GM23248 (cell line): ENCODE measurements at regions not wholly inside any gene's neighbourhood (a gene's known extent, or its start where the extent isn't known, plus 50 kb on each side); places are given as distances from the start of the nearest gene placed in this dataset.

Experiments used
- DNase-seq: peaks from one replicate; pipeline ENCODE4 v3.0.0-alpha.2; 2015
- H2AFZ ChIP-seq: fragments of 200-600 bp; sonication (generic); 2 replicates; pipeline ENCODE4 v1.6.1; 2016; ENCODE audit warnings: antibody characterized with exemption
- H3F3A ChIP-seq: fragments of 200-600 bp; sonication (generic); 2 replicates; pipeline ENCODE4 v1.6.1; 2016; ENCODE audit warnings: mild to moderate bottlenecking, antibody characterized with exemption, mixed run types; ENCODE audit not compliant: insufficient read depth
- H3K27ac ChIP-seq: fragments of 200-600 bp; sonication (generic); 2 replicates; pipeline ENCODE4 v1.5.1; 2016; ENCODE audit warnings: mild to moderate bottlenecking
- H3K27me3 ChIP-seq: fragments of 200-600 bp; sonication (generic); replicated peaks from 2 replicates; pipeline ENCODE4 v1.6.1; 2016; ENCODE audit warnings: mild to moderate bottlenecking; ENCODE audit not compliant: insufficient read depth
- H3K36me3 ChIP-seq: fragments of 200-600 bp; sonication (generic); 2 replicates; pipeline ENCODE4 v1.6.1; 2016; ENCODE audit warnings: low read depth, mild to moderate bottlenecking
- H3K4me1 ChIP-seq: fragments of 200-600 bp; sonication (generic); 2 replicates; pipeline ENCODE4 v1.6.1; 2016; ENCODE audit warnings: mild to moderate bottlenecking; ENCODE audit not compliant: insufficient read depth
- H3K4me2 ChIP-seq: fragments of 200-600 bp; sonication (generic); one replicate; pipeline ENCODE4 v1.6.1; 2016; ENCODE audit warnings: mild to moderate bottlenecking; ENCODE audit not compliant: unreplicated experiment
- H3K4me3 ChIP-seq: fragments of 200-600 bp; sonication (generic); 2 replicates; pipeline ENCODE4 v1.5.1; 2016; ENCODE audit warnings: mild to moderate bottlenecking
- H3K79me2 ChIP-seq: fragments of 200-600 bp; sonication (generic); 2 replicates; pipeline ENCODE4 v1.6.1; 2016; ENCODE audit warnings: mild to moderate bottlenecking; ENCODE audit not compliant: insufficient read depth
- H3K9ac ChIP-seq: fragments of 200-600 bp; sonication (generic); 2 replicates; pipeline ENCODE4 v1.6.1; 2016; ENCODE audit warnings: mild to moderate bottlenecking
- H3K9me2 ChIP-seq: fragments of 200-600 bp; sonication (generic); 2 replicates; pipeline ENCODE4 v1.6.1; 2016; ENCODE audit warnings: mixed run types, mild to moderate bottlenecking, moderate library complexity; ENCODE audit not compliant: insufficient read depth
- H3K9me3 ChIP-seq: fragments of 200-600 bp; sonication (generic); one replicate; pipeline ENCODE4 v1.6.1; 2017; ENCODE audit warnings: low read depth
- H4K20me1 ChIP-seq: fragments of 200-600 bp; sonication (generic); 2 replicates; pipeline ENCODE4 v1.6.0; 2016; ENCODE audit not compliant: insufficient read depth
- EZH2 ChIP-seq: fragments of 200-600 bp; sonication (generic); IDR thresholded peaks from 2 replicates; pipeline ENCODE4 v1.6.1; 2018; ENCODE audit warnings: antibody characterized with exemption, mild to moderate bottlenecking; ENCODE audit not compliant: insufficient read depth, poor library complexity, severe bottlenecking
- EZH2phosphoT487 ChIP-seq: fragments of 200-600 bp; sonication (generic); IDR thresholded peaks from 2 replicates; pipeline ENCODE4 v1.6.1; 2018; ENCODE audit warnings: antibody characterized with exemption, moderate library complexity, mild to moderate bottlenecking, low read depth; ENCODE audit not compliant: insufficient read depth
- WGBS, 2 experiments: methylation state at CpG; one replicate each; pipeline ENCODE4 v1.1.6; 2015 to 2017; ENCODE audit warnings: low lambda C conversion rate in 2 of 2, low coverage in 1 of 2; ENCODE audit errors: missing lambda C conversion rate in 2 of 2; 5-methylcytosine and 5-hydroxymethylcytosine counted together
- in situ Hi-C: fragments of 300-500 bp; cut with MboI; formaldehyde crosslinking; loops from 2 replicates; pipeline ENCODE4 v1.15.0; 2020

DNA sequence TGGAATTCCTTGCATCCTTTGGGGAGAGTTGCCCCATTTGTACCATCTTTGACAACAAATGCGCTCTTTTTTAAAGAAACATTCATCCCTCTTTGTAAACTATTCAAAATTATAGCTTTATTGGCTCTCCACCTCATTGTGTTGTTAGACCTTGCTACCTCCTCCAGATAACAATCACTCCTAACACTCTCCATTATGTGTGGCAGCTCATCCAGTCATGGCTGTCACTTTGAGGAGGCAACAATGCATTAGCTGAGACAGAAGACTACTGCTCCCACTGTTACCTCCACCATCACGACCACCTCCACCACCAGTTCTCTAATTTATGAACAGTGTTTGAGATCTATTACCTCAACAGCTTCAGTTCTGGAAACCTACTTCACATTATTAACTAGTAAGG, 339.1 kb downstream of the FRK start:
- no peak for DNase-seq
- Histone ChIP-seq H3K27me3 (no peaks in the 10 kb centered on the region), H3F3A (no peaks in the 10 kb centered on the region), H3K9me3 (no peaks in the 10 kb centered on the region), H3K4me3 (no peak overlapping the region), H2AFZ (no peak overlapping the region), H3K79me2 (no peaks in the 10 kb centered on the region), H4K20me1 (no peaks in the 10 kb centered on the region), H3K9ac (no peak overlapping the region), H3K9me2 (no peaks in the 10 kb centered on the region), H3K4me2 (no peak overlapping the region), H3K27ac (no peak overlapping the region), H3K4me1 (no peaks in the 10 kb centered on the region), H3K36me3 (no peaks in the 10 kb centered on the region)
- TF ChIP-seq EZH2phosphoT487 (no peak), EZH2 (no peak)
- 7 to 8% methylated on average over 2 of the region's 2 CpGs for WGBS, 2 experiments
- in situ Hi-C loops = no loop called here

DNA sequence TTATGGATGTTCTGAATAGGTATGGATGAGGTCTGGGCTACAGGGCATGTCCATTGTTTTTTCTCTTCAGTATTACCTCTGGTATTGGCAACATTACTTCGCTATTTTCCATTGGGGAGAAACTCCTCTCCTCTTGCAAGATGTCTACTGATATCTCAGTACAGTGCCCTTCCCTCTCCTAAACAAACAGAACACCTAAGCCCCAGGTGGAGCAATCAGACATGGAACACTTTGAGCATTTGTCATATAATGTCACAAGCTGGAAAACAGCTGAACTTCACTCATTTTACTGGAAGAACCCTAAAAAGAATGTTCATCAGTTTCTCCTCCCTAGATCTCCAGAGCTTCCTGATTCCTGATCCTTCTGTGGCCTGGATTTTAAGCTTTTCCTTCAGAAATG, 339.8 kb downstream of the FRK start:
- in situ Hi-C loops = no loop called here
- H3K4me2 ChIP-seq = no peak overlapping the region
- H3K36me3 ChIP-seq = no peaks in the 10 kb centered on the region
- H3F3A ChIP-seq = no peaks in the 10 kb centered on the region
- DNase-seq = no peak
- TF ChIP-seq EZH2phosphoT487 (no peak), EZH2 (no peak)
- no peak overlapping the region for H3K4me3 ChIP-seq
- no peaks in the 10 kb centered on the region for H3K9me3 ChIP-seq
- no peak overlapping the region for H3K9ac ChIP-seq
- H3K79me2 ChIP-seq = no peaks in the 10 kb centered on the region
- H3K27me3 ChIP-seq = no peaks in the 10 kb centered on the region
- H4K20me1 ChIP-seq = no peaks in the 10 kb centered on the region
- WGBS, 2 experiments = 35 to 45% methylated on average over 1 of the region's 1 CpG
- H3K27ac ChIP-seq = no peak overlapping the region
- no peaks in the 10 kb centered on the region for H3K9me2 ChIP-seq
- H3K4me1 ChIP-seq = no peaks in the 10 kb centered on the region
- H2AFZ ChIP-seq = no peak overlapping the region

DNA sequence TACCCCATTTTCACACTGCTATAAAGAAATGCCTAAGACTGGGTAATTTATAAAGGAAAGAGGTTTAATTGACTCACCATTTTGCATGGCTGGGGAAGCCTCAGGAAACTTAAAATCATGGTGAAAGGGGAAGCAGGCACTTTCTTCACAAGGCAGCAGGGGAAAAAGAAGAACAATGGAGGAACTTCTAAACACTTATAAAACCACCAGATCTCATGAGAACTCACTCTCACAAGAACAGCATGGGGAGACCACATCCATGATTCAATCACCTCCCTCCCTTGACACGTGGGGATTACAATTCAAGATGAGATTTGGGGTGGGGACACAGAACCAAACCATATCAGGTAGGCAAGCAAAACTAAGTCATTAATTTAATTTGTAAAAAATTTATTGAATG, 343.2 kb downstream of the FRK start:
- Histone ChIP-seq H3K9me3 (no peaks in the 10 kb centered on the region), H3K9ac (no peak overlapping the region), H3K27me3 (no peaks in the 10 kb centered on the region), H4K20me1 (no peaks in the 10 kb centered on the region), H3K79me2 (no peaks in the 10 kb centered on the region), H2AFZ (no peak overlapping the region), H3K4me2 (no peak overlapping the region), H3K4me3 (no peak overlapping the region), H3K36me3 (no peaks in the 10 kb centered on the region), H3K27ac (no peak overlapping the region), H3K4me1 (no peaks in the 10 kb centered on the region), H3F3A (no peaks in the 10 kb centered on the region), H3K9me2 (no peaks in the 10 kb centered on the region)
- in situ Hi-C loops = no loop called here
- DNase-seq = no peak
- no peak for TF ChIP-seq EZH2
- no peak for TF ChIP-seq EZH2phosphoT487
- 5 to 21% methylated on average over 1 of the region's 1 CpG for WGBS, 2 experiments

DNA sequence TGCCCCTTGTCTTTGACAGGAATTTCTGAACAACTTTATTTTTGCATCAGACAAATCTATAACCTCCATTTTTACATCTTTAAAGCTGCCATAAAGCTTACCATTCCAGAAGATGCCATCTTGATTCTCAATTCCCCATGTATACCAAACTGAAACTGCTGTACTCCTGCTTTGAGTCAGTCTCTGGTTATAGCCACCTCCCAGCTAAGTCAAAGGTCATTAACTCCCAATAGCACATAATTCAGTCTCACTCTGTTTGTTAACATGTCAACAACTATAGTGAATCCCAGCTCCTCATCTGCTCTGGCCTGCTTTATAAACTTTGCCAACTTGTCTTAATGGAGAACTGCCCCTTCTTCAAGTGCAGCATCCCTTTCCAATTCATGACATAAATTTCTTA, 343.6 kb downstream of the FRK start:
- no peak for TF ChIP-seq EZH2phosphoT487
- TF ChIP-seq EZH2 = no peak
- H3K79me2 ChIP-seq = no peaks in the 10 kb centered on the region
- no peaks in the 10 kb centered on the region for H3K9me2 ChIP-seq
- no peaks in the 10 kb centered on the region for H3K27me3 ChIP-seq
- no peak overlapping the region for H3K9ac ChIP-seq
- in situ Hi-C loops = no loop called here
- no peaks in the 10 kb centered on the region for H3K4me1 ChIP-seq
- no peak for DNase-seq
- no peaks in the 10 kb centered on the region for H3K9me3 ChIP-seq
- no peaks in the 10 kb centered on the region for H3F3A ChIP-seq
- H3K4me2 ChIP-seq = no peak overlapping the region
- H2AFZ ChIP-seq = no peak overlapping the region
- H4K20me1 ChIP-seq = no peaks in the 10 kb centered on the region
- H3K4me3 ChIP-seq = no peak overlapping the region
- H3K27ac ChIP-seq = no peak overlapping the region
- no peaks in the 10 kb centered on the region for H3K36me3 ChIP-seq

DNA sequence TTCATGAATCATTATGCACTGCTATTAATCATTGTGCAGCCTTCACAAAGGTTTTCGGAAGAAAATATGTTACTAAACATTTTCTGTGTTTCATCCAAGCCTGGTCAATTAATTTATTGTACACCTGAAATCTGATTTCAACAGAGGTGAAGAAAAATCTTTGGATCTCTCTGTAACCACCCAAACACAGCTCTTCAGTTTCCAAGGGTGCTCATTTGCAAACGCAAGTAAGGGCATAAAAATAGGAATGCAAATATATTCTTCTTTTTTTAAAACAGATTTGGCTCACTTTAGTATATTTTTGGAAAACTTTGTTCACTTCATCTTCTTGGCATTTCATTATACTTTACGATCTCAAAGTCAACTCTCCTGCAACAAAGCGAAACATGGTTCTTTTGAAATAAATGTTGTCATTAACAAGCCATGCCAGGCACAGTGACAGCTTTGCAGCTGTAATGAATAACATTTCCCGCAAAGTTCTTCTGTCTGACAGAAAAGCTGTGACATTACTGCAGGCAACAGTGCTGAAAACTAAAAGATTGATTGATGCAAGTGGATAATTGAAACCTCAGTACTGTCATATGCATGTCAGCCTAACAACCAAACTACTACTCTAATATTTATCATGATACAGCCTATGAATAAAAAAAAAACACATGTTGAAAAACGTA, 348.3 kb downstream of the FRK start:
- no peaks in the 10 kb centered on the region for H3K9me3 ChIP-seq
- DNase-seq = no peak
- H3K27ac ChIP-seq = no peak overlapping the region
- 7 to 9% methylated on average over 6 of the region's 6 CpGs for WGBS, 2 experiments
- no peaks in the 10 kb centered on the region for H3K27me3 ChIP-seq
- H2AFZ ChIP-seq = no peak overlapping the region
- no peak overlapping the region for H3K4me2 ChIP-seq
- no peak for TF ChIP-seq EZH2phosphoT487
- TF ChIP-seq EZH2 = no peak
- H3K36me3 ChIP-seq = no peaks in the 10 kb centered on the region
- no peaks in the 10 kb centered on the region for H4K20me1 ChIP-seq
- H3K4me3 ChIP-seq = no peak overlapping the region
- H3K79me2 ChIP-seq = no peaks in the 10 kb centered on the region
- no peaks in the 10 kb centered on the region for H3K4me1 ChIP-seq
- no peaks in the 10 kb centered on the region for H3F3A ChIP-seq
- H3K9ac ChIP-seq = no peak overlapping the region
- in situ Hi-C loops = no loop called here
- H3K9me2 ChIP-seq = no peaks in the 10 kb centered on the region
